COLO668 (cell line): ENCODE measurements at regions not wholly inside any gene's neighbourhood (a gene's known extent, or its start where the extent isn't known, plus 50 kb on each side); places are given as distances from the start of the nearest gene placed in this dataset.
A peak's percentile ranks its signal among the peaks of the same experiment; 100 is the strongest.
"Not testable (repeated sequence)": the region's sequence is repeated elsewhere in the genome, so short reads cannot be mapped to it uniquely, and the experiment has no call there.

Experiments
- DNase-seq: peaks from one replicate; lab custom pipeline; 2025; ENCODE audit not compliant: unreplicated experiment; lab: John Stamatoyannopoulos, UW

- DNase-seq, result not testable (repeated sequence)
These were observed 186.2 kb upstream of the CHL1 start for GRCh38 chr3:10109-10996.

GRCh38 chr3:11734-12133 lies 184.8 kb upstream of the CHL1 start:
- no peak for DNase-seq

- DNase-seq, result no peak
These were observed 181.9 kb upstream of the CHL1 start for GRCh38 chr3:14652-15051.

- DNase-seq, result no peak
These were observed 180.2 kb upstream of the CHL1 start for GRCh38 chr3:16366-16765.

GRCh38 chr3:20421-20820 lies 176.1 kb upstream of the CHL1 start:
- DNase-seq, result no peak

- no peak for DNase-seq
These were observed 172.6 kb upstream of the CHL1 start for GRCh38 chr3:24006-24405.

GRCh38 chr3:25056-25455 lies 171.5 kb upstream of the CHL1 start:
- no peak for DNase-seq

- not testable (repeated sequence) for DNase-seq
These were observed 160.6 kb upstream of the CHL1 start for GRCh38 chr3:35985-36384.

GRCh38 chr3:42871-43744 lies 153.5 kb upstream of the CHL1 start:
- DNase-seq, result not testable (repeated sequence)

- no peak for DNase-seq
These were observed 152.4 kb upstream of the CHL1 start for GRCh38 chr3:44028-44676.

- not testable (repeated sequence) for DNase-seq
These were observed 151.6 kb upstream of the CHL1 start for GRCh38 chr3:44941-45340.

- DNase-seq, result no peak
These were observed 150.0 kb upstream of the CHL1 start for GRCh38 chr3:46576-46975.

GRCh38 chr3:53441-53840 lies 143.1 kb upstream of the CHL1 start:
- not testable (repeated sequence) for DNase-seq

- no peak for DNase-seq
These were observed 142.3 kb upstream of the CHL1 start for GRCh38 chr3:54240-54639.

- no peak for DNase-seq
These were observed 139.9 kb upstream of the CHL1 start for GRCh38 chr3:56672-57071.

GRCh38 chr3:59854-60253 lies 136.7 kb upstream of the CHL1 start:
- DNase-seq, result no peak

GRCh38 chr3:63095-63765 lies 133.3 kb upstream of the CHL1 start:
- DNase-seq, result peak; percentile 6

- DNase-seq, result no peak
These were observed 126.9 kb upstream of the CHL1 start for GRCh38 chr3:69690-70089.

GRCh38 chr3:72776-73175 lies 123.8 kb upstream of the CHL1 start:
- DNase-seq, result no peak

GRCh38 chr3:73271-73670 lies 123.3 kb upstream of the CHL1 start:
- DNase-seq, result no peak

- no peak for DNase-seq
These were observed 121.8 kb upstream of the CHL1 start for GRCh38 chr3:74676-75243.
